Endothelial cell of umbilical vein (primary cell): ENCODE measurements at regions not wholly inside any gene's neighbourhood (a gene's known extent, or its start where the extent isn't known, plus 50 kb on each side); places are given as distances from the start of the nearest gene placed in this dataset.

Experiments used
- BruUV-seq: library from RNA; stranded (reverse); fragments of 400-500 nt; replicated peaks from 2 replicates; lab custom pipeline; 2021; lab: Mats Ljungman, UMichigan
- CTCF ChIA-PET: fragments of 300-600, 350-600 bp; sonication (Branson Sonifier 250); formaldehyde crosslinking; loops from one replicate; lab custom pipeline; 2021; ENCODE audit warnings: antibody characterized with exemption, inconsistent platforms; lab: Charles Lee
- POLR2A ChIA-PET: fragments of 300-600, 350-600 bp; sonication (Branson Sonifier 250); formaldehyde crosslinking; loops from one replicate; lab custom pipeline; 2021; ENCODE audit warnings: antibody characterized with exemption, inconsistent platforms; lab: Charles Lee
- DNase-seq: peaks from one replicate; pipeline ENCODE4 v3.0.0-alpha.2; 2011; ENCODE audit warnings: low read depth, low spot score
- FAIRE-seq: peaks from 2 replicates; lab custom pipeline; 2011; peaks lifted over from hg19 to GRCh38; lab: Jason Lieb, UNC
- H2AFZ ChIP-seq: 2 replicates; pipeline ENCODE4 v1.6.0; 2012; ENCODE audit warnings: low read depth, low read length, control low read depth, inconsistent platforms
- H3K27ac ChIP-seq: 2 replicates; pipeline ENCODE4 v1.5.1; 2011; ENCODE audit warnings: low read depth, mild to moderate bottlenecking, control low read depth, low read length, moderate library complexity; ENCODE audit not compliant: insufficient read depth
- H3K27me3 ChIP-seq, 2 experiments: 2 replicates each; pipeline versions ENCODE4 v1.6.0 to v1.6.1; 2011; ENCODE audit warnings: low read length in 2 of 2, mixed read lengths in 1 of 2; ENCODE audit not compliant: control insufficient read depth in 2 of 2, insufficient read depth in 2 of 2
- H3K36me3 ChIP-seq, 2 experiments: 2 replicates in 1 of 2; 3 replicates in 1 of 2; pipeline ENCODE4 v1.5.1; 2011; ENCODE audit warnings: low read length in 2 of 2, mild to moderate bottlenecking in 1 of 2, moderate library complexity in 1 of 2; ENCODE audit not compliant: control insufficient read depth in 2 of 2, insufficient read depth in 2 of 2; ENCODE audit errors: extremely low read depth in 1 of 2
- H3K4me1 ChIP-seq: 3 replicates; pipeline ENCODE4 v1.5.1; 2011; ENCODE audit warnings: mild to moderate bottlenecking, low read length; ENCODE audit not compliant: control insufficient read depth, insufficient read depth; ENCODE audit errors: extremely low read depth
- H3K4me2 ChIP-seq: 2 replicates; pipeline ENCODE4 v1.6.1; 2011; ENCODE audit warnings: low read length, control low read depth, mixed read lengths; ENCODE audit not compliant: insufficient read depth
- H3K4me3 ChIP-seq, 3 experiments: fragments of 200-600 bp in 1 of 3; sonication (generic), shearing (Covaris generic) in 1 of 3; replicated peaks in 1 of 3; 2 replicates each; pipeline ENCODE4 v1.5.1; 2011 to 2016; ENCODE audit warnings: control low read depth in 3 of 3, low read length in 3 of 3, mild to moderate bottlenecking in 2 of 3, inconsistent platforms in 1 of 3, low read depth in 1 of 3, moderate library complexity in 1 of 3; ENCODE audit not compliant: insufficient read depth in 1 of 3
- H3K79me2 ChIP-seq: 2 replicates; pipeline ENCODE4 v1.6.0; 2012; ENCODE audit warnings: low read length, inconsistent platforms; ENCODE audit not compliant: control insufficient read depth, insufficient read depth
- H3K9ac ChIP-seq: replicated peaks from 2 replicates; pipeline ENCODE3; 2011; ENCODE audit warnings: low read length, control low read depth; ENCODE audit not compliant: insufficient read depth; ENCODE audit errors: extremely low read depth
- H3K9me1 ChIP-seq: replicated peaks from 3 replicates; pipeline ENCODE4 v1.6.0; 2011; ENCODE audit warnings: mild to moderate bottlenecking, low read length; ENCODE audit not compliant: control insufficient read depth, insufficient read depth; ENCODE audit errors: extremely low read depth
- H3K9me3 ChIP-seq: replicated peaks from 2 replicates; pipeline ENCODE4 v1.5.1; 2012; ENCODE audit warnings: low read length, inconsistent platforms; ENCODE audit not compliant: control insufficient read depth, insufficient read depth
- H4K20me1 ChIP-seq: replicated peaks from 2 replicates; pipeline ENCODE3; 2011; ENCODE audit warnings: mild to moderate bottlenecking, low read length; ENCODE audit not compliant: control insufficient read depth, insufficient read depth; ENCODE audit errors: extremely low read depth
- EZH2 ChIP-seq: IDR thresholded peaks from 2 replicates; pipeline ENCODE4 v1.6.1; 2012; ENCODE audit warnings: borderline replicate concordance, low read depth, mild to moderate bottlenecking, moderate library complexity, low read length, inconsistent platforms; ENCODE audit not compliant: severe bottlenecking
- FOS ChIP-seq: IDR thresholded peaks from 2 replicates; pipeline ENCODE4 v1.6.1; 2011; ENCODE audit warnings: mild to moderate bottlenecking, low read length, moderate library complexity, borderline replicate concordance; ENCODE audit not compliant: insufficient read depth
- GATA2 ChIP-seq: IDR thresholded peaks from 2 replicates; pipeline ENCODE4 v1.7.0; 2011; ENCODE audit warnings: low read depth, mild to moderate bottlenecking, moderate library complexity, mixed read lengths, low read length; ENCODE audit not compliant: insufficient read length, insufficient read depth
- JUN ChIP-seq: IDR thresholded peaks from 2 replicates; pipeline ENCODE4 v1.6.1; 2011; ENCODE audit warnings: borderline replicate concordance, low read depth; ENCODE audit not compliant: insufficient read length, insufficient read depth
- MYC ChIP-seq: IDR thresholded peaks from one replicate; pipeline ENCODE4 v1.6.1; 2011; ENCODE audit warnings: mild to moderate bottlenecking, low read depth, low read length
- POLR2A ChIP-seq: IDR thresholded peaks from 2 replicates; pipeline ENCODE4 v1.6.1; 2012; ENCODE audit warnings: low read depth, mild to moderate bottlenecking, control low read depth, low read length
- POLR2AphosphoS5 ChIP-seq: IDR thresholded peaks from 2 replicates; pipeline ENCODE4 v1.6.1; 2012; ENCODE audit warnings: low read depth, mild to moderate bottlenecking, control low read depth, low read length, moderate library complexity; ENCODE audit not compliant: insufficient read depth
- dilution Hi-C: fragments of 300-500 bp; cut with MboI; formaldehyde crosslinking; loops from one replicate; pipeline ENCODE4 v1.15.0; 2019; ENCODE audit warnings: low sequenced_read_pairs; ENCODE audit not compliant: extremely low pct_ligation_motif_present
- intact Hi-C: fragments of 100-400 bp; cut with micrococcal nuclease; formaldehyde crosslinking; loops from one replicate; pipeline ENCODE4 v1.10.0; 2022
- TF ChIP-seq, protein P1 (sequence below): IDR thresholded peaks from 2 replicates; pipeline ENCODE4 v1.6.1; 2011; ENCODE audit not compliant: insufficient read depth, insufficient read length
- TF ChIP-seq, protein P2 (sequence below), 2 donors: IDR thresholded peaks; 1 replicate in 1 of 2; 2 replicates in 1 of 2; pipeline ENCODE4 v1.5.1; 2011; ENCODE audit warnings: low read length in 2 of 2, mild to moderate bottlenecking in 2 of 2, moderate library complexity in 2 of 2, control low read depth in 1 of 2, inconsistent platforms in 1 of 2, low read depth in 1 of 2; ENCODE audit not compliant: insufficient read depth in 1 of 2; ENCODE audit errors: extremely low read depth in 1 of 2

- POLR2A ChIA-PET: no interaction called here
Observed at GRCh38 chr1:214844319-214844718, 238.2 kb upstream of the KCNK2 start.

More at GRCh38 chr1:214844319-214844718, 238.2 kb upstream of the KCNK2 start:
- dilution Hi-C loops: no loop called here
- TF ChIP-seq, protein P1, sequence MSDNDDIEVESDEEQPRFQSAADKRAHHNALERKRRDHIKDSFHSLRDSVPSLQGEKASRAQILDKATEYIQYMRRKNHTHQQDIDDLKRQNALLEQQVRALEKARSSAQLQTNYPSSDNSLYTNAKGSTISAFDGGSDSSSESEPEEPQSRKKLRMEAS: no peak
- no peak for TF ChIP-seq POLR2A
- TF ChIP-seq, protein P2, sequence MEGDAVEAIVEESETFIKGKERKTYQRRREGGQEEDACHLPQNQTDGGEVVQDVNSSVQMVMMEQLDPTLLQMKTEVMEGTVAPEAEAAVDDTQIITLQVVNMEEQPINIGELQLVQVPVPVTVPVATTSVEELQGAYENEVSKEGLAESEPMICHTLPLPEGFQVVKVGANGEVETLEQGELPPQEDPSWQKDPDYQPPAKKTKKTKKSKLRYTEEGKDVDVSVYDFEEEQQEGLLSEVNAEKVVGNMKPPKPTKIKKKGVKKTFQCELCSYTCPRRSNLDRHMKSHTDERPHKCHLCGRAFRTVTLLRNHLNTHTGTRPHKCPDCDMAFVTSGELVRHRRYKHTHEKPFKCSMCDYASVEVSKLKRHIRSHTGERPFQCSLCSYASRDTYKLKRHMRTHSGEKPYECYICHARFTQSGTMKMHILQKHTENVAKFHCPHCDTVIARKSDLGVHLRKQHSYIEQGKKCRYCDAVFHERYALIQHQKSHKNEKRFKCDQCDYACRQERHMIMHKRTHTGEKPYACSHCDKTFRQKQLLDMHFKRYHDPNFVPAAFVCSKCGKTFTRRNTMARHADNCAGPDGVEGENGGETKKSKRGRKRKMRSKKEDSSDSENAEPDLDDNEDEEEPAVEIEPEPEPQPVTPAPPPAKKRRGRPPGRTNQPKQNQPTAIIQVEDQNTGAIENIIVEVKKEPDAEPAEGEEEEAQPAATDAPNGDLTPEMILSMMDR (IDR thresholded peaks at IDR 0.05; ENCODE audit: extremely low read depth in 1 of 2, insufficient read depth in 1 of 2, low read depth in 1 of 2, low read length in 2 of 2): no peak
- no peak for TF ChIP-seq GATA2
- no peak for TF ChIP-seq FOS
- TF ChIP-seq JUN: no peak
- TF ChIP-seq EZH2: no peak
- no peak for TF ChIP-seq POLR2AphosphoS5
- TF ChIP-seq MYC: no peak
- BruUV-seq: no TSS peak
- intact Hi-C loops: no loop called here
- Histone ChIP-seq H3K79me2 (no peaks in the 10 kb centered on the region), H3K9ac (no peak overlapping the region), H3K9me3 (no peaks in the 10 kb centered on the region), H3K4me1 (no peaks in the 10 kb centered on the region), H3K27me3 (no peaks in the 10 kb centered on the region), H3K4me3 (no peak overlapping the region), H2AFZ (no peak overlapping the region), H3K4me2 (no peak overlapping the region), H3K9me1 (no peaks in the 10 kb centered on the region), H4K20me1 (no peaks in the 10 kb centered on the region), H3K27ac (no peak overlapping the region), H3K36me3 (no peaks in the 10 kb centered on the region)
- CTCF ChIA-PET: no interaction called here
- FAIRE-seq: no peak
- no peak for DNase-seq
